Sigmoid colon (tissue), 6 donors: ENCODE measurements at regions not wholly inside any gene's neighbourhood (a gene's known extent, or its start where the extent isn't known, plus 50 kb on each side); places are given as distances from the start of the nearest gene placed in this dataset.

ENCODE experiments used
- DNase-seq: peaks from one replicate; pipeline ENCODE4 v3.0.0-alpha.2; 2019
- H3K27ac ChIP-seq, 4 donors: fragments of 200-600 bp; sonication (generic); one replicate each; pipeline ENCODE4 v1.5.1; 2016 to 2019; ENCODE audit warnings: mild to moderate bottlenecking in 1 of 4
- H3K27me3 ChIP-seq, 3 donors: fragments of 200-600 bp; sonication (generic); one replicate each; pipeline ENCODE4 v1.5.1; 2019; ENCODE audit warnings: mild to moderate bottlenecking in 1 of 3
- H3K36me3 ChIP-seq, 4 donors: fragments of 200-600 bp; sonication (generic); one replicate each; pipeline ENCODE4 v1.5.1; 2016 to 2019
- H3K4me1 ChIP-seq, 4 donors: fragments of 200-600 bp; sonication (generic); one replicate each; pipeline ENCODE4 v1.5.1; 2017 to 2019
- H3K4me3 ChIP-seq, 4 donors: fragments of 200-600 bp; sonication (generic); one replicate each; pipeline ENCODE4 v1.5.1; 2017 to 2019; ENCODE audit warnings: mild to moderate bottlenecking in 2 of 4, moderate library complexity in 1 of 4
- H3K9me3 ChIP-seq, 4 donors: fragments of 200-600 bp in 3 of 4; sonication (generic) in 3 of 4; one replicate each; pipeline versions ENCODE4 v1.5.1 to v1.6.1; 2013 to 2019
- EP300 ChIP-seq, 4 donors: sonication (generic); formaldehyde crosslinking; IDR thresholded peaks; one replicate each; pipeline ENCODE4 v1.6.1; 2017; ENCODE audit warnings: antibody characterized with exemption in 4 of 4
- POLR2A ChIP-seq, 2 donors: fragments of 450-650 bp; IDR thresholded peaks; one replicate each; pipeline ENCODE4 v1.6.1; 2016; ENCODE audit warnings: antibody characterized with exemption in 2 of 2, mild to moderate bottlenecking in 2 of 2, moderate library complexity in 2 of 2
- POLR2AphosphoS5 ChIP-seq, 4 donors: sonication (generic); formaldehyde crosslinking; IDR thresholded peaks; one replicate each; pipeline ENCODE4 v1.6.1; 2017; ENCODE audit warnings: antibody characterized with exemption in 4 of 4
- WGBS, 2 donors: extraction: QIAGEN DNeasy Blood & Tissue Kit; methylation state at CpG; one replicate each; pipeline ENCODE4 v1.1.7; 2013; 5-methylcytosine and 5-hydroxymethylcytosine counted together
- intact Hi-C: fragments of 100-400 bp; cut with DNase I; formaldehyde crosslinking; loops from one replicate; pipeline ENCODE4 v1.15.1; 2023
- TF ChIP-seq, protein P1 (sequence below), 4 experiments: fragments of 450-650 bp in 3 of 4; fragments of 200-600 bp in 1 of 4; IDR thresholded peaks; one replicate each; pipeline ENCODE4 v1.5.1; 2016 to 2019; ENCODE audit warnings: antibody characterized with exemption in 4 of 4, mild to moderate bottlenecking in 3 of 4, moderate library complexity in 2 of 4
- donor health status: healthy with polysubstance abuse.
- donor health status: healthy.

DNA sequence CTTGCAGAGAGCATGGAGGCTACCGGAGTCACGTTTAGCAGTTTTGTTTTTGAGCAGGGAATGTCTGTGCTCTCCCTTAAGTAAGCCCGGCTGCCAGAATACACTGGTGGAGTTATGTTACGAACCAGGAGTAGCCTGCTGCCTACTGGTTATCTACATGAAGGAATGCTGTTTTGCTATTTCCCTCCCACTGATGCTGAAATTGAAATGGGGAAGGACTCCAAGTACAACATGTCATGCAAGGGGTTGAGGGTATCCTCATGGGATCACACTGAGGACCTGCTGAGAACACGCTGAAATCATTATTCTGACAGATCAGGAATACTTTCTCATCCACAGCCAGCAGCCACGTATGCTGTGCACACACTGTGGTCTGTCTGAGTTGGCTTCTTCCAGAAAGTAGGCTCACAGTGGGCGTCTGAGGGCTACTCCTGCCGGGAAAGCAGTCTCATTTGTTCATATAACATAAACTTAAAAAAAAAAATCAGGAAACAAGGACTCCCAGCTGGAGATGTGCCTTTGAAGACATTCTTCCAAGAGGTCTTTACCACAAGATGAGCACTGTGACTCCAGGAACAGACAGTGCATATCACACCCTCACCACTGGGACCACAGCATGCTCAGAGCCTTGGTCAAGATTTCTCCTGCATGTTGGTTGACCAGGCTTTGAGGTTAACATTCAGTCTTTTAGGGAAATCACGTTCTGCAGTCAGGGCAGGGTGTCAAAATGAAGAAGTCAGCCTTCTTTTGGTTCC, 300.4 kb upstream of the RASGRP1 start:
- no peaks in the 10 kb centered on the region for H3K36me3 ChIP-seq
- no peak overlapping the region for H3K4me3 ChIP-seq
- intact Hi-C loops: no loop called here
- no peaks in the 10 kb centered on the region for H3K9me3 ChIP-seq
- no peak for TF ChIP-seq EP300 (IDR thresholded peaks at IDR 0.05)
- peak; percentile 14 to 61 (median 54) for TF ChIP-seq POLR2AphosphoS5 (IDR thresholded peaks at IDR 0.05)
- peaks cover 0 to 5% (median 0%) of the 10 kb centered on the region in 4 donors for H3K4me1 ChIP-seq
- H3K27ac ChIP-seq: peak overlapping the region in 3 of 4 donors; percentile 0 to 55 (median 24)
- no peaks in the 10 kb centered on the region for H3K27me3 ChIP-seq
- 69 to 85% methylated on average over 9 of the region's 9 CpGs for WGBS, 2 donors
- peak; percentile 81 for DNase-seq

DNA sequence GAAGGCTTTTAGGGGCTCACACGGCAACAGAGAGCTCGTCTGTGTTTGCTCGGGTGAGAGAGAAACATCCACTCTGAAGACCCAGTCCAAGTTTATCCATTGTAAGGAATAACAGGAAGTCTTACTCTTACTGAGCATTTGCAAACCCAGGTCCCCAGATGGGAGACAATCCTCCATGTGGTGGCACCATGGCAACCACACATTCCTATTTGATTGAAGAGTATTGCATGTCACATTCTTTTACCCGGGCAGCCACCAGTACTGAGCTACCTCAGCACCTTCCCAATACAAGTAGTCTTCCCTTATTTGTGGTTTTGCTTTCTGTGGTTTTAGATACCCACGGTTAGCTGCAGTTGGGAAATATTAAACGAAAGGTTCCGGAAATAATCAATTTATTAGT, 302.9 kb upstream of the RASGRP1 start:
- TF ChIP-seq POLR2A (IDR thresholded peaks at IDR 0.05) (no peak), EP300 (IDR thresholded peaks at IDR 0.05) (no peak), POLR2AphosphoS5 (IDR thresholded peaks at IDR 0.05) (no peak)
- TF ChIP-seq, protein P1, sequence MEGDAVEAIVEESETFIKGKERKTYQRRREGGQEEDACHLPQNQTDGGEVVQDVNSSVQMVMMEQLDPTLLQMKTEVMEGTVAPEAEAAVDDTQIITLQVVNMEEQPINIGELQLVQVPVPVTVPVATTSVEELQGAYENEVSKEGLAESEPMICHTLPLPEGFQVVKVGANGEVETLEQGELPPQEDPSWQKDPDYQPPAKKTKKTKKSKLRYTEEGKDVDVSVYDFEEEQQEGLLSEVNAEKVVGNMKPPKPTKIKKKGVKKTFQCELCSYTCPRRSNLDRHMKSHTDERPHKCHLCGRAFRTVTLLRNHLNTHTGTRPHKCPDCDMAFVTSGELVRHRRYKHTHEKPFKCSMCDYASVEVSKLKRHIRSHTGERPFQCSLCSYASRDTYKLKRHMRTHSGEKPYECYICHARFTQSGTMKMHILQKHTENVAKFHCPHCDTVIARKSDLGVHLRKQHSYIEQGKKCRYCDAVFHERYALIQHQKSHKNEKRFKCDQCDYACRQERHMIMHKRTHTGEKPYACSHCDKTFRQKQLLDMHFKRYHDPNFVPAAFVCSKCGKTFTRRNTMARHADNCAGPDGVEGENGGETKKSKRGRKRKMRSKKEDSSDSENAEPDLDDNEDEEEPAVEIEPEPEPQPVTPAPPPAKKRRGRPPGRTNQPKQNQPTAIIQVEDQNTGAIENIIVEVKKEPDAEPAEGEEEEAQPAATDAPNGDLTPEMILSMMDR (IDR thresholded peaks at IDR 0.05): no peak
- intact Hi-C loops: no loop called here
- H3K36me3 ChIP-seq: no peaks in the 10 kb centered on the region
- no peaks in the 10 kb centered on the region for H3K27me3 ChIP-seq
- no peak for DNase-seq
- H3K4me3 ChIP-seq: no peak overlapping the region
- H3K27ac ChIP-seq: no peak overlapping the region
- H3K4me1 ChIP-seq: peaks cover 0 to 5% (median 0%) of the 10 kb centered on the region in 4 donors
- 92 to 94% methylated on average over 7 of the region's 7 CpGs for WGBS, 2 donors
- H3K9me3 ChIP-seq: no peaks in the 10 kb centered on the region

DNA sequence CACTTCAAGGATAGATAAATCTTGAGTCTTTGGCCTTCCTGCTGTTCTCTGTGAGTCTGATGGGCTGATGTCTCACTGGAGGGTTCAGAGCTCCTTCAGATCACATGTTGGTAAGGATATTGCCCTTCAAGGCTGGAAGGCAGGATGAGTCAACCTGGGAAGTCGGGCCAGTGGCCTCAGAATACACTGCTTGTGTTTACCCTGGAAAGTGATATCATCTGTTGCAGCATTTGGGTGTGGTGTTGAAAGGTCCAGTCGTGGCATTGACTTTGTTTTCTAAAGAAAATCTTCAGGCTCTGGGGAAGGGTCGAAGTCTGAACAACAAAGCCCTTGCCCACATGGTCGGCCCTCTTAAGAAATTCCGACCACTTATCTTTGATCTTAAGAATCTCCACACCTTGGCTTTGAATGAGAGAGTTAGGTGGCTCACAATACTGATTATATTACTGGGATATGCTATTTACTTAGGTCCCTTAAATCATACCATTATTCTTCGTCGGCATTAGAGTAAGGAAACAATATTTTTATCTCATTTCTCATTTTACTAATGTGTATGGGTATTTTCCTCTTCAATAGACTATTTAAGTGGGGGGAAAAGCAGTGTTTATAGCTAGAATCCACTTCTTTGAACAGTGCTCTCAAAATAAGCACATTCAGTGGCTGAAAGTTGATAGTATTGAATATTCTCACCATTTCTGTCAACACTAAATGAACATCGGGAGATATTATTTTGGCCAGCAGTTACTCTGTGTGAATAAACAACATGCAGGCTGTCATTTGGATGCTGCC, 303.9 kb upstream of the RASGRP1 start:
- Histone ChIP-seq H3K36me3 (no peaks in the 10 kb centered on the region), H3K27me3 (no peaks in the 10 kb centered on the region), H3K4me1 (peaks cover 0 to 5% (median 0%) of the 10 kb centered on the region in 4 donors), H3K4me3 (no peak overlapping the region), H3K9me3 (no peaks in the 10 kb centered on the region), H3K27ac (no peak overlapping the region)
- peak; percentile 78 for DNase-seq
- WGBS, 2 donors: 33 to 67% methylated on average over 8 of the region's 8 CpGs
- TF ChIP-seq EP300 (IDR thresholded peaks at IDR 0.05): no peak
- no peak for TF ChIP-seq POLR2AphosphoS5 (IDR thresholded peaks at IDR 0.05)
- TF ChIP-seq POLR2A (IDR thresholded peaks at IDR 0.05): no peak
- TF ChIP-seq, protein P1 (IDR thresholded peaks at IDR 0.05): no peak
- intact Hi-C loops: no loop called here

DNA sequence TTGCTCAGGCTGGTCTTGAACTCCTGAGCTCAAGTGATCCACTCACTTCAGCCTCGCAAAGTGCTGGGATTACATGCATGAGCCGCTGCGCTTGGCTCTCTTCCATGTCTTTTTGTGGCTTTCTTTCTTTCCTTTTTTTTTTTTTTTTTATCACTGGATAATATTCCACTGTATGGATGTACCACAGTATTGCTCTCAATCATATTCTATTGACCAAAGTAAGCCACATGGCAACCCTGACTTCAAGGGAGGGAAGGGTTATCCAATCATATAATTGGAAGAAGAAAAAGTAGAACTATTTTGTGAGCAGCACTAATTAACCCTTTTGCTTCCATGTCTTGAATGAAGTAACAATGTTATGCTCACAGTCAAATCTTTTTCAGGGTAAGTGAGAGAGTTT, 307.0 kb upstream of the RASGRP1 start:
- Histone ChIP-seq H3K9me3 (no peaks in the 10 kb centered on the region), H3K27ac (no peak overlapping the region), H3K36me3 (no peaks in the 10 kb centered on the region), H3K4me1 (no peaks in the 10 kb centered on the region), H3K4me3 (no peak overlapping the region), H3K27me3 (no peaks in the 10 kb centered on the region)
- WGBS, 2 donors: 98% methylated on average over 3 of the region's 3 CpGs
- DNase-seq: no peak
- TF ChIP-seq POLR2AphosphoS5 (IDR thresholded peaks at IDR 0.05): no peak
- TF ChIP-seq, protein P1 (IDR thresholded peaks at IDR 0.05): no peak
- no peak for TF ChIP-seq EP300 (IDR thresholded peaks at IDR 0.05)
- no peak for TF ChIP-seq POLR2A (IDR thresholded peaks at IDR 0.05)
- intact Hi-C loops: no loop called here

DNA sequence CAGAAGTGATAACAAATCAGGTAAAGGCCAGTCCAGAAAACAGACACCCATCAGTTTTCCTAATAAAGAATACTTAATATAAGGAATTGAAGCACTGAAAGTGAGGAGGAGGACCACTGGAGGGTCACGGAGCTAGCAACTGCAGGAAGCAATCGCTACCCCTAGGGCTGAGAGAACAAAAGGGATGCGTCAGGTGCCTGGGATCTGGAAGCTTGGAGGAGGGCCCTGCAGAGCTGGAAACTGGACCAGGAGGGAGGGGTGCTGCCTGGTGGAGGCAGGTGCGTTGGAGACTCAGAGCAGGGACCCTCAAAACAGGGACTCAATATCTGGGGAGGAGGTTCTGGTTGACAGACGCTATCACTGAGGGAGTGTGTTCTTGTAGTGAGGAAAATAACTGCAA, 308.1 kb upstream of the RASGRP1 start:
- H3K27me3 ChIP-seq: no peaks in the 10 kb centered on the region
- H3K9me3 ChIP-seq: no peaks in the 10 kb centered on the region
- no peak overlapping the region for H3K4me3 ChIP-seq
- intact Hi-C loops: no loop called here
- WGBS, 2 donors: 95 to 97% methylated on average over 5 of the region's 5 CpGs
- H3K27ac ChIP-seq: peak overlapping the region in 1 of 4 donors; percentile 10
- no peaks in the 10 kb centered on the region for H3K36me3 ChIP-seq
- H3K4me1 ChIP-seq: peaks cover 0 to 6% (median 4%) of the 10 kb centered on the region in 4 donors
- no peak for DNase-seq
- TF ChIP-seq EP300 (IDR thresholded peaks at IDR 0.05) (no peak), POLR2AphosphoS5 (IDR thresholded peaks at IDR 0.05) (no peak), POLR2A (IDR thresholded peaks at IDR 0.05) (no peak)
- TF ChIP-seq, protein P1 (IDR thresholded peaks at IDR 0.05): no peak
